NCI-H510A treated with DMSO at 0.1 percent for 48 hours (cell line): ENCODE measurements at regions not wholly inside any gene's neighbourhood (a gene's known extent, or its start where the extent isn't known, plus 50 kb on each side); places are given as distances from the start of the nearest gene placed in this dataset.

Source experiments
- DNase-seq: peaks from one replicate; lab custom pipeline; 2025; lab: John Stamatoyannopoulos, UW

DNA sequence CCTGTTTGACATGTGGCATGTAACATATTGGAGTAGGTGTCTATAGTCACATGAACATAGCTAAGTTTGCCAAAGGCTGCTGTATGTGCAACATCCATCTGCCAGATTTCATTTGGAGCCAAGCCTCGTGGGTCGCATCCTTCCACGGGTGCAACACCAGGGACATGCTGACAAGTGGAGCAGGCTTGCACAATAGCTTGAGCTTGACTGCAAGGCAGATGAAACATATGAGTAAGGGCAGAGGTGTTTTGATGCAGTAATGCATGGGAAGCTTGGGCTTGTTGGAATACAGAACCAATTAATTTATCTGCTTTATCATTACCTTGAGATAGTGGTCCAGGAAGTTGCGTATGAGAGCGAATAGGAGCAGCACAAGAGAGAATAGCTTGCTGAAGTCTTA is 74.1 kb upstream of the BTN3A2 start:
- DNase-seq, result no peak

- no peak for DNase-seq
Measured at GRCh38 chr6:26292709-26293108, 72.3 kb upstream of the BTN3A2 start.

DNA sequence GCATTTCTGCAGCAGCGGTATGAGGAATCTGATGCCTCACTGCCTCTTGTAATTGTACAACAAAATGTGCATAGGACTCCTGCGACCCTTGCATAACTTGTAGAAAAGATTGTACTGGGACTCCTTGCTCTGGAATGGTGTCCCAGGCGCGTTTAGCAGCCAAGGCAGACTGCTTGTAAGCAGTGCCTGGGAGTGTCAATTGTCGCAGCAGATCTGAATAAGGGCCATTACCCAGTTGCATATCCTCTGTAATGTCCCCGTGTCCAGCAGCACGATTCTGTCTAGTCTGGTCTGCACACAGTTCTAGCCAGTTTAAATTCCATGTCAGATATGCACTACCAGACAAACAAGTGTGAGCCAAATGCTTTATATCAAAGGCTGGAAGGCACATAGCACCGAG is 70.7 kb upstream of the BTN3A2 start:
- no peak for DNase-seq

DNA sequence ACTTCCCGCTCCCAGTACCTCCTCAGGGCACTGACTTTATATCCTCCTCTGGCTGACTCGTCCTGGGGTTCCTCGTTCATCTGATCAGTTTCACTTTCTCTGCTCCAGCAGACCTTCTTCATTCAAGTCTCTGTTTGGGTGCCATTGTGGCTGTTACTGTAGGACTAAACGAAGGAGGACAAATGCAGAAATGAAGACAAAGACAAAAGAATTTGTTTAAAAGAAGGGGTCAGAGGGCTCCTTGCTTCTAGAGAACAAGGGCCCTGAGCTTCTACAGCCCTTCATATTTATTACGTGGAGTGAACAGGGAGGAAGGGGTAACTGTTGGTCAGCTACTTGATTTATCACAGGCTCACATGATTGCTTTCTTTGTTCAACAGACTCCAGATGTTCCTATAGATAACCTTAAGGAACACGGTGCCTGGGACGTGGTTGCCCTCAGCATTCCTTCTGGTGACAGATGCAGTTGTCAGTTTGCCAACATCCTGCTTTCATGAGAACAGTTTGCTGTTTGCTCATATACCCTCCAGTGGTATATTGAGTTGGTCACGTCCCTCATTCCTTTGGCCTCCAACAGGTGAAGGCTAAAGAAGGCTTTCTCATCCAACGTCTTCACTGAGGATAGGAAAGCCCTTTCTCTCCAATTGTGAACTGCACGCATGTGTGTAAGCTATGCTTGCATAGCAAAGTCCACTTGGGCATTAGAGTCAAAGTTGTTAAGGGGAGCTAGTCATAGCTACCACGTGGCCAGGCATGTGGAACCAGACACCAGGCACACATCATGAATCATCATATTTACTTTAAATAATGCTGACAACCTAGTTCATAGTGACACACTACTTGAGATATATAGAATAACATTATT is 69.1 kb upstream of the BTN3A2 start:
- DNase-seq, result no peak

GRCh38 chr6:26296556-26296856 is 68.5 kb upstream of the BTN3A2 start:
- DNase-seq, result no peak

- DNase-seq, result no peak
Measured at GRCh38 chr6:26296857-26297648, 67.9 kb upstream of the BTN3A2 start.

DNA sequence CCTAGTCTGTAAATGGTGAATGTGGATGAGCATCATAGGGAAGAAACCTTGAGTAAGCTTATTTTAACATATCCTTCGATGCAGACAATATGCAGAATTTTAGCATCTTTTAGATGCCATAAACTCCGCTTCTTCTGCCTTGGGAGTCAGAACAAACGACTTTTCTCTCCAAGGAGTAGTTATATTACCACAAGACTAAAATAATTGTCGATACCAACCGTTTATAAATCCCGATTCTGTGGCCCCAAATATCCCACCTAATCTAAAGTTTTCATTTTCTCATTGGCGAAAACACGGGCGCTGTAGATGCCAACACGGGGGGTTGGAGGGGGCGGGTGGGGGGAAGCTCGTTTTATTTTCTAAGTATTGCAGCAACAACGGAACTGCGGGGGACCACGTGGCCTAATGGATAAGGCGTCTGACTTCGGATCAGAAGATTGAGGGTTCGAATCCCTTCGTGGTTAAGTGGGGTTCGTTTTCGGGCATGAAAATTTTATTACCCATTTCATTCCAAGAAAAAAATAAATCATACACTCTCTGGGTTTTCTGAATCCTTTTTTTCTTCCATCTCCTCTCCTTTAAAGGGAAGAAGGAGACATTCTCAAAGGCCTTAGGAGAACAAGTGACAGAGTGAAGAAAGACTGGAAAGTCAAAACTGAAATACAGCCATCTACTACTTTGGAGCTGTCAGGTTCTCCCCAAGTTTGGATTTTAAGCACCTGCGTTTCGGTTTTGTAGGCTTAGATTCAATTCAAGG is 65.5 kb upstream of the BTN3A2 start:
- no peak for DNase-seq

- DNase-seq, result no peak
Measured at GRCh38 chr6:26300043-26300331, 65.0 kb upstream of the BTN3A2 start.

GRCh38 chr6:26300359-26300758 is 64.6 kb upstream of the BTN3A2 start:
- DNase-seq, result no peak

DNA sequence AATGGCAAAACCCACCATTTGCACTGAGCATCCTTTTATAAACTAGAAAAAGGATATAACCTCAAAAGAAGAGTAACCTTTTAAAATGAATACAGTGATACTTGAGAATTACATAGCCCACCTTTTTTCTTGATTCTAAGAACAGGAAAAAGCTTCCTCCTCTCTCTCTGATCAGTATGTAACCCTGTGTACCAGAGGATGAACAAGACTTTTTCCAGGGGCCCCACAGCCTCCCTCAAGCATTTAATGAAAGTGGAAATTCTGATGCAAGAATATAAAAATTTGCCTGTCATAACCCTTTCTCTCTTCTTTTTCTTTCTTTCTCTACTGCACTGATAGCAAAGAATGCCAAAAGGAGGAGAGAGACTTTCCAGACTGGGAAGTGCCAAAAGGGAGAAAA is 64.2 kb upstream of the BTN3A2 start:
- no peak for DNase-seq

- no peak for DNase-seq
Measured at GRCh38 chr6:26301638-26302037, 63.4 kb upstream of the BTN3A2 start.

DNA sequence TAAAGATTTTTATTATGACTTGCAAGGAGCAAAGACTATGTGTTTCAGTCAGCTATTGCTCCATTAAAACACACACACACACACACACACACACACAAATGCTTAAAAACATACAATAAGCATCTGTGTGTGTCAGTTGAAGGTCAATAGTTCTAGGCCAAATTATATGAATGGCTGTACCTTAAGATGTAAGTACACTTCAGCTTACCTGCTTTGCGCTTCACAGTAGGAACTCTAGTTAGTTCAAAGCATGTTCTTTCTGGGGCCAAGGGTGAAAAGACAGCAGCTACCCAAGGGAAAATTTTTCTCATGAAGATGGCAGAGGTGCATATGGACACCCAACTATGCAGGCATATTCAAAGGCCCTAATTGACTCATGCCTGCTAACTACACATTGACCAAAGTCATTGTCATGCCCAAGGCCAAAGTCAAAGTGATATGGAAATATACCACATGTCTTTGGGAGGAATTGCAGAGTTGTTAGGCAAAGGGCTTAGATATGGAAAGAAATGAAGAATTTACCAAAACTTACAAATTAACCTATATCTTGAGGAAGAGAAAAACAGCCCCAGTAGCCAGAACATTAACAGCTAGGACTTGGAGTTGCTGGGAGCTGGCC is 61.9 kb upstream of the BTN3A2 start:
- DNase-seq, result no peak

DNA sequence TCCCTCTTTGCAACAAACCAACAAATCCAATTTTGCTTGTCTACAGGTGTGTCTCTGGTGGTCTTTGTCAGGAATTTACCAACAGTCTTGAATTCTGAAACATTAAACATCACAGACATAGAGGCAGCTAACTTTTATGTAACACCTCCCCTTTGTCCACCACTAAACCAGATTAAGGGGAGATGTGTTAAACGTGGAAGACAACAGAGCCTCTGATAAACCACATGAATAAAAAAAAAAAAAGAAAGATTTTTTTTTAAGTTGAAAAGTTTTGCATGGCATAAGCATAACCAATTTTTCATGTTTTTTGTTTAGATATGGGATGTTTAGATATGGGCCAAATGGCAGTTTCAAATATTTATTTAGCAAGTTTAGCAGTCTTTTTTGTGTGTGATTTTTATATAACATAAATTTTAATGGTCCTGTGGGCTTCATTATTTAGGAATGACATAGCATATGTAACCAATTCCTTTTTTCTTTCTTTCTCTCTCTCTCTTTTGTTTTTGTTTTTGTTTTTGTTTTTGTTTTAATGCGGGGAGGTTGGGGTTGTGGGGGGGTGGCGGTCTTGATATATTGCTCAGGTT is 60.7 kb upstream of the BTN3A2 start:
- no peak for DNase-seq

DNA sequence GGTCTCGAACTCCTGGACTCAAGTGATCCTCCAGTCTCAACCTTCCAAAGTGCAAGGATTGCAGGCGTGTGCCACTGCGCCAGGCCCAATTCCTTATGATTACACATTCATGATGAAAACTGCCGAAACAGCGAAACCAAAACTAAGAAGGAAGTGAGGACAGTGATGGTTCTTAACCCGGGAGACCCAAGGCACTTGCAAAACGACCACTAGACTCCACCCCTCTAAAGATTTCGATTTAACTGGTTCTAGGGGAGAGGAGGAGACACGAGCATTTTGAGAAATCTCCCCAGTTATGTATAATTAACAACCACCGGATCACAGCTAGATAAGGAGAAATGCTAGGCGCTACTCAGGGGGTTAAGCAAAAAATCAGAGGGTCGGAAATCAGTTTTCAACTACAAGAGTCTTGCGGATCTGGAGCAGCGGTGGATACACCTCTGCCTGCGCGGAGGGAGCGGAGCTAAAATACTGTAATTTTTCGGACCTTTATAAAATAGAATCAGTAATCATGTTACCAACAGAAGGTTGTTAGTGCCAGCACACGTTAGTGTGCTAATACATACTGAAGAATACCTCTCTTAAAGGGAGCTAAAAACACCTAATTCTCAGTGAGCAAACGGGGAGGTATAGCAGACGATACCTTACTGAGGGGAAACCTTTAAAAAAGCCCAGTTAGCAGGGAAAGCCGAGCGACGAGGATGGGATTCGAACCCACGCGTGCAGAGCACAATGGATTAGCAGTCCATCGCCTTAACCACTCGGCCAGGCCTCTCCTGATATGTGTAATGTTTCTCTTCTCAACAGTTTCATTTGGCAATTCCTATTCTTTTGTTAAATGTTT is 60.0 kb upstream of the BTN3A2 start:
- peak; percentile 24 for DNase-seq

DNA sequence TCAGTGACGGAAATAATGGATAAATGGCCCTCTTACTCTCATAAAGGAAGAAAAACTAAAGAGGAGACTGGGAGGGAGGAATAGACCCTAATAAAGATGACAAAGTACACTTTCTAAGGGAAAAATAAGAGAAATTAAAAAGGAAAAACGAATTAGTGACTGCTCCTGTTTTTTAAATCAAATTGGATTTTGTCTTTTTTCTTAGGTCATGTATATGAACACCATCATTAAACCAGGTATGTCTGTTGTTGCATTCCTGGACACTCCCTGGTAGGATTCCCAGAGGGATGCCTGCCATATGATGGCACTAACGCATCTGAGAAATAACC is 59.4 kb upstream of the BTN3A2 start:
- no peak for DNase-seq

DNA sequence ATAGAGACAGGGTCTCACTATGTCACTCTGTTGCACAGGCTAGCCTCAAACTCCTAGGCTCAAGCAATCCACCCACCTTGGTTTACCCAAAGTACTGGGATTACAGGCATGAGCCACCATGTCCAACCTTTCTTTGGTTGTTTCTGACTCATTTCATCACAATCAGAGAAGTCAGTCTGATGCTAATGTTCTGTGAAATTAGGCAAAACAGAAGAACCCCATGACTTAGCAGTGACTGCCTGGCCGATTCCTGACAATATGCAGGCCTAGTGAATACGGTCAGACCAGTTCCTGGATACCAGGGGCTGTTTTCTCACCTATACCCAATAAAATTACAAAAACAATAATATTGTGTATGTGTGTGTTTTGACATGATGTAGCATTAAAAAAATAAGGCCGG is 58.8 kb upstream of the BTN3A2 start:
- no peak for DNase-seq

DNA sequence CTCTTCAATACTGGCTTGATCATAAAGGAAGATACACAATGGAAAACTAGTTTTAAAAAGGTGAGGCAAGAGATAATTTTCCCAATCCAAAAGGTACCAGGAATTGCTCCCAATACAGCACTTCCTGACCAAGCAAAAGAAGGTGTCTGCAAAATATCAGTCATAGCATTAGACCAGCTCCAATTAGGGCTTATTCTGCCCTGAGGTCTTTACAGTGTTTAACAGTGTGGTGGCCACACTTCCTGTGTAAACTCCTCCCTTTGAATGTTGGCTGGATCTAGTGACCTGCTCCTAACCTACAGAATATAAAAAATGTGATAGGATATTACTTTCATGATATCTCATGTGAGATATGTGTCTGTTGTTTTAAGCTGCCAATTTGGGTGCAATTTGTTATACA is 57.1 kb upstream of the BTN3A2 start:
- DNase-seq, result no peak

- DNase-seq, result no peak
Measured at GRCh38 chr6:26309731-26310142, 55.3 kb upstream of the BTN3A2 start.

- peak; percentile 26 for DNase-seq
Measured at GRCh38 chr6:26311012-26311384, 54.0 kb upstream of the BTN3A2 start.

GRCh38 chr6:26311385-26312095 is 53.5 kb upstream of the BTN3A2 start:
- DNase-seq, result peak; percentile 86

GRCh38 chr6:26312096-26312463 is 52.9 kb upstream of the BTN3A2 start:
- DNase-seq, result peak; percentile 81
